Skeletal muscle tissue (tissue), 3 donors: ENCODE measurements at regions not wholly inside any gene's neighbourhood (a gene's known extent, or its start where the extent isn't known, plus 50 kb on each side); places are given as distances from the start of the nearest gene placed in this dataset.

Source experiments
- H3K27ac ChIP-seq: one replicate; pipeline ENCODE4 v1.7.0; 2013; ENCODE audit warnings: mild to moderate bottlenecking, low read depth, low read length, inconsistent platforms
- H3K27me3 ChIP-seq, 3 donors: one replicate each; pipeline ENCODE4 v1.7.0; 2013; ENCODE audit warnings: low read length in 3 of 3; ENCODE audit not compliant: control insufficient read depth in 3 of 3, insufficient read depth in 3 of 3
- H3K36me3 ChIP-seq, 3 donors: one replicate each; pipeline ENCODE4 v1.7.0; 2013; ENCODE audit warnings: low read length in 3 of 3; ENCODE audit not compliant: control insufficient read depth in 3 of 3, insufficient read depth in 3 of 3
- H3K4me1 ChIP-seq, 3 donors: one replicate each; pipeline ENCODE4 v1.7.0; 2013; ENCODE audit warnings: low read length in 3 of 3, mild to moderate bottlenecking in 3 of 3; ENCODE audit not compliant: control insufficient read depth in 3 of 3, insufficient read depth in 3 of 3
- H3K4me3 ChIP-seq, 3 donors: one replicate each; pipeline ENCODE4 v1.7.0; 2013; ENCODE audit warnings: low read length in 3 of 3
- H3K9ac ChIP-seq, 3 donors: one replicate each; pipeline ENCODE4 v1.7.0; 2013; ENCODE audit warnings: low read length in 3 of 3, mild to moderate bottlenecking in 3 of 3, moderate library complexity in 2 of 3, low read depth in 1 of 3
- H3K9me3 ChIP-seq, 3 donors: one replicate each; pipeline ENCODE4 v1.7.0; 2013; ENCODE audit warnings: low read length in 3 of 3; ENCODE audit not compliant: control insufficient read depth in 3 of 3
- donor health status: Osteomylitis.

GRCh38 chr6:33898771-33899170 lies 95.0 kb upstream of the MLN start:
- H3K4me3 ChIP-seq, result no peak overlapping the region
- H3K4me1 ChIP-seq, result peaks cover 0 to 2% (median 0%) of the 10 kb centered on the region in 3 donors
- H3K27ac ChIP-seq, result no peak overlapping the region
- peaks cover 0 to 27% (median 24%) of the 10 kb centered on the region in 3 donors for H3K27me3 ChIP-seq
- H3K9ac ChIP-seq, result no peak overlapping the region
- H3K9me3 ChIP-seq, result no peaks in the 10 kb centered on the region
- H3K36me3 ChIP-seq, result no peaks in the 10 kb centered on the region

DNA sequence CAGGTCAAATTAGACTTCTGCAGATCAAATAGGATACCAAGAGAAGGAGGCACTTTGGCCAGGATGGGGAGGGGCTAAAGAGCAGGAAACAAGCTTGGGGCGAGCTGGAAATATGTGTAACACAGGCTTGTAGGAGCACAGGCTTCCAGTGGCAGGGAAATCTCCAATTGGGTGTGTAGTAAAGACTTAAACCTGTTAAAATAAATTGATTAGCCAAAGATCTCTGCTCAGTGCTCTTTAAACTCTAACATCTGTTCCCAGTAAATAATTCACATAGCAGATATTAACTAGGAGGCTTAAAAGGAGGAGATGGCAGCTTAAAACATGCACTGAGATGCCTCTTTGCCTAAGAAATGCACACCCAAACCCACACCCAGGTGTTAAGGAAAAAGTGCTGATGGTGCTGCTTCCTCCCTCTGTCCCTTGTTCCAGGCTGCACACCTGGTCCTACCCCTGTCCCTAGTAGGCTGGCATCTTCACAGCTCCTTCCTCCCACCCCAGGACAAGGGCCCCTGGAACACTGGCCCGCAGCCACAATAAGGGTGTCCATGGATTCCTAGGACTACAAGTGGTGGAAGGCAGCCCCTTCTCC lies 93.5 kb upstream of the MLN start:
- peaks cover 0 to 2% (median 0%) of the 10 kb centered on the region in 3 donors for H3K4me1 ChIP-seq
- H3K27me3 ChIP-seq, result peaks cover 0 to 26% (median 20%) of the 10 kb centered on the region in 3 donors
- no peak overlapping the region for H3K4me3 ChIP-seq
- no peak overlapping the region for H3K27ac ChIP-seq
- no peaks in the 10 kb centered on the region for H3K9me3 ChIP-seq
- H3K9ac ChIP-seq, result no peak overlapping the region
- H3K36me3 ChIP-seq, result no peaks in the 10 kb centered on the region

- peaks cover 0 to 23% (median 20%) of the 10 kb centered on the region in 3 donors for H3K27me3 ChIP-seq
- no peak overlapping the region for H3K9ac ChIP-seq
- peaks cover 0 to 2% (median 0%) of the 10 kb centered on the region in 3 donors for H3K4me1 ChIP-seq
- no peak overlapping the region for H3K27ac ChIP-seq
- H3K4me3 ChIP-seq, result no peak overlapping the region
- H3K36me3 ChIP-seq, result no peaks in the 10 kb centered on the region
- no peaks in the 10 kb centered on the region for H3K9me3 ChIP-seq
These were observed 92.8 kb upstream of the MLN start for GRCh38 chr6:33896391-33897188.

GRCh38 chr6:33895988-33896387 lies 92.2 kb upstream of the MLN start:
- Histone ChIP-seq H3K27me3 (peaks cover 0 to 20% (median 18%) of the 10 kb centered on the region in 3 donors), H3K4me3 (no peak overlapping the region), H3K4me1 (peaks cover 0 to 2% (median 0%) of the 10 kb centered on the region in 3 donors), H3K36me3 (no peaks in the 10 kb centered on the region), H3K9ac (no peak overlapping the region), H3K9me3 (no peaks in the 10 kb centered on the region), H3K27ac (no peak overlapping the region)

- Histone ChIP-seq H3K36me3 (no peaks in the 10 kb centered on the region), H3K4me1 (peaks cover 0 to 2% (median 0%) of the 10 kb centered on the region in 3 donors), H3K9me3 (no peaks in the 10 kb centered on the region), H3K27me3 (peaks cover 0 to 20% (median 17%) of the 10 kb centered on the region in 3 donors), H3K9ac (no peak overlapping the region), H3K27ac (no peak overlapping the region), H3K4me3 (no peak overlapping the region)
These were observed 91.5 kb upstream of the MLN start for GRCh38 chr6:33895296-33895695.

DNA sequence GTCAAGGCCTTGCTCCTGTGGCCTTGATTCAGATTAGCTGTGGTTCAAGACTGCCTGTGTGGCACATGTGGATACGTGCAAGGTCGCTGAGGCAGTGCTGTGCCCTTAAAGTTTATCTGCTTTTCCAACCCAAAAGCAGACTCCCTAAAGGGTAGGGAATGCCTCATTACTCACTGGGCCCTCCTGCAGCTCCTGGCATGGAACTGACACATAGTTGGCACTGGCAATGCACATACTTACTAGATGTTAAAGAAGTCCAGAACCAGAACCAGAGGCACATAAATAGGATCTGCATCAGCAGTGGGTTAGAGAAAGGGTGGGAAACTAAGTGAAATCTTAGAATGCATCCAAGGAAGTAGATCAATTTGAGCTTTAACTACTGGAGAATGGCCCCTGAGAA lies 90.6 kb upstream of the MLN start:
- Histone ChIP-seq H3K9ac (no peak overlapping the region), H3K9me3 (no peaks in the 10 kb centered on the region), H3K27me3 (peaks cover 0 to 17% (median 13%) of the 10 kb centered on the region in 3 donors), H3K4me1 (peaks cover 0 to 2% (median 0%) of the 10 kb centered on the region in 3 donors), H3K4me3 (no peak overlapping the region), H3K27ac (no peak overlapping the region), H3K36me3 (no peaks in the 10 kb centered on the region)

DNA sequence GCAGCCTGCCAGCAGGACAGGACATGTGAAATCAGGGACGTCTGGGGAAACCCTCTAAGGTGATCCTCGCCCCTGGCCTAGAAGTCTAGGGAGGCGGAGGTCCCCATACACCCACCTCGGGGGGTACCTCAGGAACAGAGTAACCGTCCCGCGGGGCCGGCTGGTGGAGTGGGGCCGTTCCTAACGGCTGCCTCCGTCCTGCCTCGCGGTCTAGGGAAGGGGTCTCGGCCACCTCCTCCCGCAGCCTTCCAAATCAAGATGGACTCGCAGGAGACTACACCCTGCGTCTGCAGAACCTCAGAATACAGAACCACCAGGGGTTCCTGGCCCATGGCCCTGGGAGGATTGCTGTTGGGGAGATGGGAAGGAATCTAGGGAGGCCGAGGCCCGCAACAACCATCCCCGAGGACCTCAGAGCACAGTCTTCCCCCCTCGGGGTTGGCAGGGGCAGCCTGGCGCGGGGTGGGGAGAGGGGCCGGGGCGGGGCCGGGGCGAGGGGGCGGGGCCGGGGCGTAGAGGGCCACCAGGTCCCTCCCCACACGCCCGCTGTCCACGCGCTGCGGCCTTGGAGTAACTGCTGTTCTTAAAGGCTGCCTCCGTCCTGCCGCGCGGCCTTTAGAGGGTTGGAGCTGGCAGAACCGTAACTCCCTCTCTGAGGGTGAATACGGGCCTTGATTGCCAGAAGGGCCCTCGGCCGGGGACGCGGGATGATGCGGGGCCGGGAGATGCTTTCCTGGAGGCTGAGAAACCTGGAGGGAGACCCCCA lies 89.0 kb upstream of the MLN start:
- H3K27ac ChIP-seq, result no peak overlapping the region
- no peak overlapping the region for H3K9ac ChIP-seq
- peaks cover 0 to 2% (median 0%) of the 10 kb centered on the region in 3 donors for H3K4me1 ChIP-seq
- no peaks in the 10 kb centered on the region for H3K36me3 ChIP-seq
- H3K27me3 ChIP-seq, result peaks cover 0 to 14% (median 10%) of the 10 kb centered on the region in 3 donors
- H3K4me3 ChIP-seq, result no peak overlapping the region
- no peaks in the 10 kb centered on the region for H3K9me3 ChIP-seq

GRCh38 chr6:33888664-33889200 lies 84.9 kb upstream of the MLN start:
- Histone ChIP-seq H3K27me3 (peaks cover 0 to 8% (median 7%) of the 10 kb centered on the region in 3 donors), H3K9me3 (no peaks in the 10 kb centered on the region), H3K36me3 (no peaks in the 10 kb centered on the region), H3K27ac (no peak overlapping the region), H3K4me1 (no peaks in the 10 kb centered on the region), H3K9ac (no peak overlapping the region), H3K4me3 (no peak overlapping the region)

DNA sequence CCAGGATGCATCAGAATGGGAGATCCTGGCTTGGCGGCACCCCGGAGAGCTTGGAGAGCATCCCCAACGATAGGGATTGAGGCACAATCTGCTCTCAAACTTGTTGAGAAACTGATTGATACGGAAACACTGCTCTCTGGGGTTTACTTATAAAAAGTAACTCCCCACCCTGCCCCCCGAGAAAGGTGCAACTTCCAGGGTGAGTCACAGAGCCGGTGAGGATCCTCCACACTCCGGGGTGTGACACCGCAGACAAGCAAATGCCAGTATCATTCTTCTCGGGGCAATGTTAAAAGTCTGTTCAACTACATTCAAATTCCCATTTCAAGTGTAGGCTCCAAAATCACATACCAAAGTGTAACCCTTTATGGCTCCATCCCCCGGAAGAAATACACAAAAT lies 84.4 kb upstream of the MLN start:
- Histone ChIP-seq H3K27me3 (peaks cover 0 to 8% (median 7%) of the 10 kb centered on the region in 3 donors), H3K27ac (no peak overlapping the region), H3K9ac (no peak overlapping the region), H3K36me3 (no peaks in the 10 kb centered on the region), H3K9me3 (no peaks in the 10 kb centered on the region), H3K4me3 (no peak overlapping the region), H3K4me1 (no peaks in the 10 kb centered on the region)
